IPS-20b (cell line): ENCODE measurements at regions not wholly inside any gene's neighbourhood (a gene's known extent, or its start where the extent isn't known, plus 50 kb on each side); places are given as distances from the start of the nearest gene placed in this dataset.
"Not testable (repeated sequence)": the region's sequence is repeated elsewhere in the genome, so short reads cannot be mapped to it uniquely, and the experiment has no call there.

Experiments
- H3K27ac ChIP-seq: one replicate; pipeline ENCODE4 v1.5.1; 2013; ENCODE audit warnings: low read length
- H3K27me3 ChIP-seq: 2 replicates; pipeline ENCODE4 v1.6.1; 2013; ENCODE audit warnings: mild to moderate bottlenecking, low read length, inconsistent platforms; ENCODE audit not compliant: insufficient read depth
- H3K36me3 ChIP-seq: 2 replicates; pipeline ENCODE4 v1.6.1; 2013; ENCODE audit warnings: low read depth, mild to moderate bottlenecking, inconsistent platforms, low read length, moderate library complexity; ENCODE audit not compliant: insufficient read depth
- H3K4me1 ChIP-seq: 2 replicates; pipeline ENCODE4 v1.6.1; 2013; ENCODE audit warnings: mild to moderate bottlenecking, control low read depth, inconsistent platforms, low read length, moderate library complexity; ENCODE audit not compliant: insufficient read depth
- H3K4me3 ChIP-seq: 2 replicates; pipeline ENCODE4 v1.5.1; 2013; ENCODE audit warnings: mild to moderate bottlenecking, low read length, inconsistent platforms
- H3K9ac ChIP-seq: 2 replicates; pipeline ENCODE4 v1.6.1; 2013; ENCODE audit warnings: low read depth, mild to moderate bottlenecking, inconsistent platforms, low read length, moderate library complexity
- H3K9me3 ChIP-seq: 2 replicates; pipeline ENCODE4 v1.6.1; 2013; ENCODE audit warnings: mild to moderate bottlenecking, low read depth, low read length, inconsistent platforms; ENCODE audit not compliant: insufficient read depth

DNA sequence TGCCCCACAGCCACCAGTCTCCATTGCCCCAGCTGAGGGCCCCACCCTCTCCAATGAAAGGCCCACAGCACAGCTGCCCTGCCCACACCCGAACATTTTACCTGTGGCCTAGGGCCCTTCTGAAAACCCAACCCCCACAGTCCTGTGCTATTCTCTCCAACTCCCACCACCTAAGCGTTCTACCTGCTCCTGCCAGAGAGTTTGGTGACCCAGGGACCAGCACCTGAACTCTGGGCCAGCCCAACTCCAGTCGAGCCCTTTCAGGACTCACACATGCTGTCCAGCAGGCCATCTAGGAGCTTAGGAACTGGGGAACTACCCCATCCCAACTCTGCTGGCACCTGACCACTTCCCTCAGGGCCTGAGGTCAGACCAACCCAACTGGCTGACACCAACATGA lies 562.3 kb downstream of the DNAH5 start:
- Histone ChIP-seq H3K4me1 (no peaks in the 10 kb centered on the region), H3K36me3 (no peaks in the 10 kb centered on the region), H3K27me3 (no peaks in the 10 kb centered on the region), H3K4me3 (no peak overlapping the region), H3K9ac (no peak overlapping the region), H3K9me3 (peaks cover 7% of the 10 kb centered on the region; the same call in 1 of the 2 replicates), H3K27ac (no peak overlapping the region)

DNA sequence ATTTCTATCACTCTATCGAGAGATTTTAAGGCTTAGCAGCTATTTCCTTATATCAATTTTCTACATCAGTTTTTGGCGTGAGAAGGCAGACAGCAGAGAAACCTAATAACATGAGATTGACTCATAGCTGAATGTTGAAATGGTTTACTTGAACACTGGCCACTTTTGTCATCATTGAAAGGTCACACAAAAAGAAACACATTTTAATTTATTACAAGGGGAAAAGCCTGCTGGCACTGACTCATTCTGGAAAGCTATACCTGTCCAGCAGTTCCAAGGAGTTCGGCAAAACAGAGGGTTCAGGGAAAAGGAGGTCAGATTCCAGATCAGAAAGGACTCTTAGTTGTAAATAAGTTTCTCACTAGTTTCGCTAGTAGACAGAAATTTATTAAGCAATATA lies 566.4 kb downstream of the DNAH5 start:
- Histone ChIP-seq H3K27me3 (no peaks in the 10 kb centered on the region), H3K4me1 (no peaks in the 10 kb centered on the region), H3K4me3 (no peak overlapping the region), H3K36me3 (no peaks in the 10 kb centered on the region), H3K9me3 (no peaks in the 10 kb centered on the region), H3K9ac (no peak overlapping the region), H3K27ac (no peak overlapping the region)

DNA sequence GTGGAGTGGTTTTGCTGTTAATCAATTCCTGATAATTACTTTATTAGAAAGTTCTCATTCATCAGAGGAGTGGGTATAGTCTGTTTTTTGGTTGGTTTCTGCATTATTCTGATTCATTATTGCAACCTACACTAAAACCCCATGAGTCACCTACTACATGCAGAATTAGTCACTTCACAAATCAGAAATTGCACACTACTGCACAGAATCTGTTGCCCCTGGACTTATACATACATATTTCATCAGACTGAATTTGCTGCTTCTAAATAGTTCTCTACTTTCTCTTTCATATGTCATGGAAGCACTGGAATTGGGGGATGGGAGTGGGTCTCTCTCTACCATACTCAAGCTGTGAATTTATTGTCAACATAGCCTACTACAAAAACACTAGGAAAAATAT lies 585.1 kb downstream of the DNAH5 start:
- Histone ChIP-seq H3K9ac (no peak overlapping the region), H3K27ac (no peak overlapping the region), H3K4me1 (no peaks in the 10 kb centered on the region), H3K9me3 (no peaks in the 10 kb centered on the region), H3K4me3 (no peak overlapping the region), H3K27me3 (no peaks in the 10 kb centered on the region), H3K36me3 (no peaks in the 10 kb centered on the region)

DNA sequence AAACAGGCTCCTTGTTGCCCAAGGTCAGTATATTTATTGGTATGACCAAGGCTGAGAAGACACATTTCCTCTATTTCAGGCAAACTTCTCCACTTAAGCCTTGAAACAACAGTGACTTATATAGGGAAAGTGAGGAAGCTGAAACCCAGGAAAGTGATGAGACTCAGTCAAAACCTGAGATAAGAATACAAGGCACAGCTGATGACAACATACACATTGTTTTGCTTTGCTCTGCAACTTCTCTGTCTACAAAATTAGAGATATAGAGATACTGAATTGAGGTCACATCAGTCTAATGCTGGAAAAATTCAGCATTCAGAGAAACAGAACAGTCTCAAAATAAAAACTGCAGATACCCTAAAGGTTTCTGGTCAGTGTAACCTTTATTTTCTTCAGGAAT lies 586.1 kb downstream of the DNAH5 start:
- Histone ChIP-seq H3K9me3 (no peaks in the 10 kb centered on the region), H3K9ac (no peak overlapping the region), H3K27ac (no peak overlapping the region), H3K4me1 (no peaks in the 10 kb centered on the region), H3K27me3 (no peaks in the 10 kb centered on the region), H3K4me3 (no peak overlapping the region), H3K36me3 (no peaks in the 10 kb centered on the region)

DNA sequence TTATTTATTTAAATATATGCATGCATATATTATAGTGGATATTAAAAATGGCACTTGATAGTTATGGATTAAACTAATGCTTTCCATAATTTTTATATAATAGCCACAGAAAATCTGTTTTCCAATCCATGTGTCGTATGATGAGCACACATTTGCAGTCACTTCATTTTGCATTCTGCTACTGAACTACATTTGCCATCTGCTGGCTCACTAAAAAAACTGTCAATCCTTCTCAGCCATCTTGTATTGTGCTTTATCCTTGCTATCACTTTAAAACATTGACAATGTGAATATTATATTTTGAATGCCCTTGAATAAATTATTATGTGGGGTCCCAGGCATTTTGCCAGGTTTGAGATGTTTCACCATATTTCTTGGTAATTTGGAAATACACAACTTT lies 586.6 kb downstream of the DNAH5 start:
- Histone ChIP-seq H3K27ac (no peak overlapping the region), H3K4me1 (no peaks in the 10 kb centered on the region), H3K9ac (no peak overlapping the region), H3K4me3 (no peak overlapping the region), H3K9me3 (no peaks in the 10 kb centered on the region), H3K27me3 (no peaks in the 10 kb centered on the region), H3K36me3 (no peaks in the 10 kb centered on the region)

DNA sequence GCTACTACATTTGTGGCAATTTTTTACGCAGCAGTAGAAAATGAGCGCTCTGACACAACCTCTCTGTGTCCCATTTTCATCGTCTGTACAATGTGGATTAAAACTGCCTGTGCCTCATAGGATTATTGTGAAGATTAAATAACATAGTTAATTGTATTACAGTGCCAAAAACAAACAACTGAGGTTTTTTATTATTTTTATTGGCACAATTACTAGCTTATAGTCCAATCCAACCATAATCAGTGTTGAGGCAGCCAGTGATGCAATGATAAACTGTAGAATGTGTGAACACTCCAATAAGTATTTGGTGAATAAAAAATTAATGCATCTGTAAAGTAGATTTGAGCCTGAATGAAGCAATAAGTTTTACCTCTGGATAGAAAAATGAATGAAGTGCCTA lies 588.3 kb downstream of the DNAH5 start:
- no peak overlapping the region for H3K9ac ChIP-seq
- no peaks in the 10 kb centered on the region for H3K27me3 ChIP-seq
- H3K27ac ChIP-seq, result no peak overlapping the region
- no peaks in the 10 kb centered on the region for H3K9me3 ChIP-seq
- H3K4me3 ChIP-seq, result no peak overlapping the region
- H3K4me1 ChIP-seq, result no peaks in the 10 kb centered on the region
- H3K36me3 ChIP-seq, result no peaks in the 10 kb centered on the region

DNA sequence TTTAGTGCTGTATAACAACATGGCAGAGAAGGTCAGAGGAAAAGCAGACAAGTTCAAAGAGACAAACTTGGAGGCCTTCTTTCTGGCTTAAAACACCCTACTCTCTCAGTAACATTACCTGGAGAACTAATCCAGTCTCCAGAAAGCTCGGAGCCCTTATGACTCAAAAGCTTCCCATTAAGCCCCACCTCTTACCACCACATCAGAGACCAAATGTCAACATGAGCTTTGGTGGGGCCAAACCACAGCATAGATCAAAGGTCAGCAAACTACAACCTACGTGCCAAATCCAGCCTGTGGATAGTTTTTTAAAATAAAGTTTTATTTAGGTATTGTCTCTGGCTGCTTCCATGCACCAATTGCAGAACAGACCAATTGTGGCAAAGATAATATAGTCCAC lies 589.9 kb downstream of the DNAH5 start:
- Histone ChIP-seq H3K4me1 (no peaks in the 10 kb centered on the region), H3K27ac (no peak overlapping the region), H3K27me3 (no peaks in the 10 kb centered on the region)

DNA sequence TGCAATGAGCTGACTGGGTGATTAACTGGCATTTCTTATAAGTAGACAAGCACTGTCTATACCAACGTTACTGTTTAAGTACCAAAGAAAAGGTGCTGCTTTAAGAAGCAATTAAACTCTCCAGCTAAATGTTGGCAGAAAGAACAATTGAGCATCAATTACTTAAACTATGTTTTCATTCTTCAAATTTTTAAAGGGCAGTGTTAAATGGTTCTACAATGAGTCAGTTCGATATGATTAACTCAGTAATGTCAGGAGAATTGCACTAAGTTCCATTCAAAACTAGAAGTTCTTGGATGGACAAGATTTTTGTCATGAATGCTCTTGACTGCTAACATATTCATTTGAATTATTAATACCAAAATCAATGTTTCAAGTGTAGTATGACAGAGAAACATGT lies 593.7 kb downstream of the DNAH5 start:
- H3K36me3 ChIP-seq, result no peaks in the 10 kb centered on the region
- H3K4me1 ChIP-seq, result no peaks in the 10 kb centered on the region
- H3K9ac ChIP-seq, result no peak overlapping the region
- no peak overlapping the region for H3K4me3 ChIP-seq
- H3K9me3 ChIP-seq, result no peaks in the 10 kb centered on the region
- H3K27ac ChIP-seq, result no peak overlapping the region
- H3K27me3 ChIP-seq, result no peaks in the 10 kb centered on the region

More for the DNA sequence above, 589.9 kb downstream of the DNAH5 start:
- no peak overlapping the region for H3K4me3 ChIP-seq
- H3K9me3 ChIP-seq, result no peaks in the 10 kb centered on the region
- no peaks in the 10 kb centered on the region for H3K36me3 ChIP-seq
- H3K9ac ChIP-seq, result no peak overlapping the region

DNA sequence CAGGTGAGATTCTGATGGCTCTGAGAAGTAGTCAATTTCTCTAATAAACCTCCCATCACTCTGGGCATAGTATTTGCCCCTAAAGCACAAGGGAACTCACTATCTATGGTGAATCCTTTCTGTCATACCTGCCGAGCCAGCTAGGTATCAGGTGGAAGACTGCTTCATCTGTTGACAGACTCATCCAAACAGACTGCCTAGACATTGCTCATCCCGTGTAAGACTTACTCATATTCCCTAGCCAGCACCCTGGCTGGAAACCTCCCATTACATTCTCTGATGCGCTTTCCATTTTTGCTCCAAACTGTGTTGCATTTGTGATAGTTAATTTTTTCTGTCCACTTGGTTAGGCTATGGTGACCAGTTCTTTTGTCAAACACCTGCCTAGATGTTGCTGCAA lies 595.9 kb downstream of the DNAH5 start:
- Histone ChIP-seq H3K4me1 (no peaks in the 10 kb centered on the region), H3K27ac (no peak overlapping the region), H3K36me3 (no peaks in the 10 kb centered on the region), H3K9me3 (no peaks in the 10 kb centered on the region), H3K4me3 (no peak overlapping the region), H3K27me3 (no peaks in the 10 kb centered on the region), H3K9ac (no peak overlapping the region)

DNA sequence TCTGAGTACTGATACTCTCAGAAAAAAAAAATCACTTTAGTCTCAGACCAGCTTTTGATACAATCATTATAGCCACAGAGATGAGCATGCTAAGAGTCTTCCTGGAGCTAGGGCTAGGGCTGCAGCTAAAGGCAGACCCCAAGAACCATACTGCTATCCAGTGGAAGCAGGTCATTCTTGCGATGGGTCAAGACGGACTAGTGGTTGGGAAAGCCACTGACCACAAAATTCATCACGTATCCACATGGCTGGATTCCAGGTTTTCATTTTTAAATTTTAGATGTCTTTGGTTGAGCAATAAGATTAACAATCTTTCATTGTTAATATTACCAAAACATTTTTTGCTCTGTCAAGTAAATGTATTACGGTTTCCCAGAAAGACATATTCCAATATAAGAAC lies 598.1 kb downstream of the DNAH5 start:
- Histone ChIP-seq H3K9me3 (no peaks in the 10 kb centered on the region; the same call in 1 of the 2 replicates), H3K27ac (no peak overlapping the region), H3K4me1 (no peaks in the 10 kb centered on the region), H3K4me3 (no peak overlapping the region), H3K36me3 (no peaks in the 10 kb centered on the region), H3K9ac (no peak overlapping the region), H3K27me3 (no peaks in the 10 kb centered on the region)

DNA sequence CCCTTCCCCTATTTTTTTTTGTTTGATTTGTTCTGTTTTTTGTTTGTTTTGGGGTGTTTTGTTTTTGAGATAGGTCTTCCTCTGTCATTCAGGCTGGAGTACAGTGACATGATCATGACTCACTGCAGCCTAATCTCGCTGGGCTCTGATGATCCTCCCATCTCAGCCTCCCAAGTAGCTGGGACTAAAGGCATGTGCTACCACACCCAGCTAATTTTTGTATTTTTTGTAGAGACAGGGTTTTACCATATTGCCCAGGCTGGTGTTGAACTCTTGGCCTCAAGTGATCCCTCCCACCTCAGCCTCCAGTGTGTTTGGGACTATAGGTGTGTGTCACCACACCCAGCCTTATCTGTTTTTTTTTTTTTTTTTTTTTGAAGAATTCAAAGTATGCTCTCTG lies 605.4 kb downstream of the DNAH5 start:
- H3K27me3 ChIP-seq, result no peaks in the 10 kb centered on the region
- H3K4me3 ChIP-seq, result no peak overlapping the region
- H3K4me1 ChIP-seq, result no peaks in the 10 kb centered on the region
- no peak overlapping the region for H3K27ac ChIP-seq
- no peaks in the 10 kb centered on the region for H3K36me3 ChIP-seq
- peaks cover 6% of the 10 kb centered on the region for H3K9me3 ChIP-seq
- no peak overlapping the region for H3K9ac ChIP-seq

DNA sequence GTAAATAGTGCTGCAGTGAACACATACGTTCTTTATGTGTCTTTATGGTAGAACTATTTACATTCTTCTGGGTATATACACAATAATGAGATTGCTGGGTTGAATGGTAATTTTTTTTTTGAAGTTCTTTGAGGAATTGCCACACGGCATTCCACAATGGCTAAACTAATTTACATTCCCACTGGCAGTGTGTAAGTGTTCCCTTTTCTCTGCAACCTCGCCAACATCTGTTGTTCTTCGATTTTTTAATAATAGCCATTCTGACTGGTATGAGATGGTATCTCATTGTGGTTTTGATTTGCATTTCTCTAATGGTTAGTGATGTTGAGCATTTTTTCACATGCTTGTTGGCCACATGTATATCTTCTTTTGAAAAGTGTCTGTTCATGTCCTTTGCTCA lies 609.5 kb downstream of the DNAH5 start:
- not testable (repeated sequence) for H3K36me3 ChIP-seq, H3K4me1 ChIP-seq, H3K27ac ChIP-seq, H3K27me3 ChIP-seq, H3K9me3 ChIP-seq, H3K4me3 ChIP-seq, H3K9ac ChIP-seq

DNA sequence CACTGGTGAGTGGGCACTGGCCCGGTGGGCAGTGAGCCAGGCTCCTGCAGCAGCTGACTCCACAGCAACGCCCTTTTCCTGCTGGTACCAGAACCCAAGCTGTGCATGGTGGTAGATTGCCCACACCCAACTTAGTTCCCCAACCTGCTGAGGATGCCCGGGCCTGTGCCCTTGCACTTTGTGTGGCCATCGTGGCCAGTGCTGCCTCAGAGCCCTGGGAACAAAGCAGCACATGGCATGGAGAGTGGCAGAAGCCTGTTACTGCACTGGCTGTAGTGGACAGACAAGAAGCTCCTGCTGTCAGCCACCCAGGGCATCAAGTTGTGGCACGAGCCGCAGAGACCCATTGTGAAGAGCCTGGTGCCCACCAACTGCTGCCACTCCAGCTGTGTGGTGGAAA lies 612.9 kb downstream of the DNAH5 start:
- H3K4me1 ChIP-seq, result no peaks in the 10 kb centered on the region
- no peak overlapping the region for H3K4me3 ChIP-seq
- no peaks in the 10 kb centered on the region for H3K9me3 ChIP-seq
- no peak overlapping the region for H3K9ac ChIP-seq
- no peaks in the 10 kb centered on the region for H3K36me3 ChIP-seq
- H3K27ac ChIP-seq, result no peak overlapping the region
- no peaks in the 10 kb centered on the region for H3K27me3 ChIP-seq
